MCF 10A (cell line): ENCODE measurements at regions not wholly inside any gene's neighbourhood (a gene's known extent, or its start where the extent isn't known, plus 50 kb on each side); places are given as distances from the start of the nearest gene placed in this dataset.

ENCODE experiments used
- BruUV-seq: library from RNA; stranded (reverse); fragments of 400-500 nt; replicated peaks from 2 replicates; lab custom pipeline; 2021; lab: Mats Ljungman, UMichigan
- CTCF ChIA-PET: fragments of 300-600 bp; sonication (Branson Sonifier 250); formaldehyde crosslinking; extraction: SDS; loops from one replicate; lab custom pipeline; 2021; ENCODE audit warnings: antibody characterized with exemption, inconsistent platforms; lab: Yijun Ruan, JAX
- POLR2A ChIA-PET: fragments of 300-600, 350-650 bp; sonication (Branson Sonifier 250); formaldehyde crosslinking; extraction: SDS; loops from one replicate; lab custom pipeline; 2020; ENCODE audit warnings: antibody characterized with exemption, inconsistent platforms; lab: Yijun Ruan, JAX
- DNase-seq: peaks from one replicate; pipeline ENCODE4 v3.0.0-alpha.2; 2018; ENCODE audit not compliant: unreplicated experiment
- H3K27ac Mint-ChIP-seq: one replicate; pipeline ENCODE4 v1.8.0; 2022; ENCODE audit warnings: mild to moderate bottlenecking, low read depth, mixed read lengths; ENCODE audit not compliant: unreplicated experiment
- H3K27me3 Mint-ChIP-seq: one replicate; pipeline ENCODE4 v1.8.0; 2022; ENCODE audit warnings: mixed read lengths; ENCODE audit not compliant: insufficient read depth, unreplicated experiment
- H3K36me3 Mint-ChIP-seq: one replicate; pipeline ENCODE4 v1.8.0; 2022; ENCODE audit warnings: mild to moderate bottlenecking, moderate library complexity, mixed read lengths; ENCODE audit not compliant: insufficient read depth, unreplicated experiment
- H3K4me1 Mint-ChIP-seq: one replicate; pipeline ENCODE4 v1.8.0; 2022; ENCODE audit warnings: mixed read lengths; ENCODE audit not compliant: insufficient read depth, unreplicated experiment
- H3K4me3 Mint-ChIP-seq: one replicate; pipeline ENCODE4 v1.8.0; 2022; ENCODE audit warnings: mild to moderate bottlenecking, moderate library complexity, mixed read lengths; ENCODE audit not compliant: unreplicated experiment
- H3K9me3 Mint-ChIP-seq: one replicate; pipeline ENCODE4 v1.8.0; 2022; ENCODE audit warnings: mixed read lengths; ENCODE audit not compliant: unreplicated experiment
- intact Hi-C: fragments of 100-400 bp; cut with micrococcal nuclease; formaldehyde crosslinking; loops from 2 replicates; pipeline ENCODE4 v1.14.1; 2022
- TF ChIP-seq, protein P1 (sequence below): fragments of 200-600 bp; IDR thresholded peaks from one replicate; pipeline ENCODE4 v1.8.0; 2022; ENCODE audit warnings: antibody characterized with exemption, mild to moderate bottlenecking; ENCODE audit not compliant: unreplicated experiment

DNA sequence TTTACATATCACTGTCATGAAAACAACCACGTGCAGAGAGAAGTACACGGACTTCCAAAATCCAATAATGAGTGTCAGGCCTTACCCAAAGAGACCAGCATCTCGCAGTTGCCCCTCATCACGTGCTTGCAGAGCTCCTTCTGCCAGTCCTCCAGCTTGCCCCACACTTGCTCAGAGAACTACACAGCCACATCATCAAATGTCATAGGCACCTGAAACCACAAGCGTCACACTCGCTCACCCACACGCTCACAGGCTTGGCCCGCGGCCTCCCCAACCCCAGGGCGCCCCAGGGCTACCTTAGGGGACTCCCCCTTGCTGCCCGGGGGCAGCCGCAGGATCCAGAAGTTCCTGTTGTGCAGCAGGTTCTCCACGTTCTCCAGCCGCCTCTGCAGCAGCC is 123.4 kb upstream of the ZNF746 start:
- Mint-ChIP-seq H3K9me3 (no peaks in the 10 kb centered on the region), H3K36me3 (peaks cover 69% of the 10 kb centered on the region), H3K4me1 (peaks cover 17% of the 10 kb centered on the region), H3K4me3 (no peak overlapping the region), H3K27ac (no peak overlapping the region), H3K27me3 (no peaks in the 10 kb centered on the region)
- no peak for DNase-seq
- ChIA-PET POLR2A (no interaction called here), CTCF (interaction anchor here (0.6 kb wide), 1 partner anchor 139 kb away, joined by 4 read pairs; no protein-coding TSS in a partner anchor)
- intact Hi-C loops: no loop called here
- TF ChIP-seq, protein P1, sequence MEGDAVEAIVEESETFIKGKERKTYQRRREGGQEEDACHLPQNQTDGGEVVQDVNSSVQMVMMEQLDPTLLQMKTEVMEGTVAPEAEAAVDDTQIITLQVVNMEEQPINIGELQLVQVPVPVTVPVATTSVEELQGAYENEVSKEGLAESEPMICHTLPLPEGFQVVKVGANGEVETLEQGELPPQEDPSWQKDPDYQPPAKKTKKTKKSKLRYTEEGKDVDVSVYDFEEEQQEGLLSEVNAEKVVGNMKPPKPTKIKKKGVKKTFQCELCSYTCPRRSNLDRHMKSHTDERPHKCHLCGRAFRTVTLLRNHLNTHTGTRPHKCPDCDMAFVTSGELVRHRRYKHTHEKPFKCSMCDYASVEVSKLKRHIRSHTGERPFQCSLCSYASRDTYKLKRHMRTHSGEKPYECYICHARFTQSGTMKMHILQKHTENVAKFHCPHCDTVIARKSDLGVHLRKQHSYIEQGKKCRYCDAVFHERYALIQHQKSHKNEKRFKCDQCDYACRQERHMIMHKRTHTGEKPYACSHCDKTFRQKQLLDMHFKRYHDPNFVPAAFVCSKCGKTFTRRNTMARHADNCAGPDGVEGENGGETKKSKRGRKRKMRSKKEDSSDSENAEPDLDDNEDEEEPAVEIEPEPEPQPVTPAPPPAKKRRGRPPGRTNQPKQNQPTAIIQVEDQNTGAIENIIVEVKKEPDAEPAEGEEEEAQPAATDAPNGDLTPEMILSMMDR: no peak
- BruUV-seq: no TSS peak

DNA sequence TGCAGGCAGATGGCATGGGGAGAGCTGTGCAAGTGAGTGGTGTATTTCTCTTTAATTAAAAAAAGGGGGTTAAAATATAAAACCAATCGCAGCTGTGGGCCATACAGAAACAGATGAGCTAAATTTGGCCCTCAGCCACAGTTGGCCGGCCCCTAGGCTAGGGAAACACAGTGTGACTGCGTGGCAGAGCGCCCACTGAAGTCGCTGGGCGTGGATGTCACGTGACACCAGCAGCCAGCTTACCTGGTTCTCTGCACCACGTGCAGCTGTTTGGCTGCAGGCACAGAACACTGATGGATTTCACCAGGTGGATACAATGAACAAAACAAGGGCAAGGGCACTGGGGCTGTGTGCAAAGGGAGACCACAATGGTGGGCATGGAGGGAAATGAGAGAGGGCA is 119.3 kb upstream of the ZNF746 start:
- intact Hi-C loops: no loop called here
- H3K4me3 Mint-ChIP-seq: no peak overlapping the region
- CTCF ChIA-PET: interaction anchor here (1.1 kb wide), 1 partner anchor 266 kb away, joined by 3 read pairs; no protein-coding TSS in a partner anchor

DNA sequence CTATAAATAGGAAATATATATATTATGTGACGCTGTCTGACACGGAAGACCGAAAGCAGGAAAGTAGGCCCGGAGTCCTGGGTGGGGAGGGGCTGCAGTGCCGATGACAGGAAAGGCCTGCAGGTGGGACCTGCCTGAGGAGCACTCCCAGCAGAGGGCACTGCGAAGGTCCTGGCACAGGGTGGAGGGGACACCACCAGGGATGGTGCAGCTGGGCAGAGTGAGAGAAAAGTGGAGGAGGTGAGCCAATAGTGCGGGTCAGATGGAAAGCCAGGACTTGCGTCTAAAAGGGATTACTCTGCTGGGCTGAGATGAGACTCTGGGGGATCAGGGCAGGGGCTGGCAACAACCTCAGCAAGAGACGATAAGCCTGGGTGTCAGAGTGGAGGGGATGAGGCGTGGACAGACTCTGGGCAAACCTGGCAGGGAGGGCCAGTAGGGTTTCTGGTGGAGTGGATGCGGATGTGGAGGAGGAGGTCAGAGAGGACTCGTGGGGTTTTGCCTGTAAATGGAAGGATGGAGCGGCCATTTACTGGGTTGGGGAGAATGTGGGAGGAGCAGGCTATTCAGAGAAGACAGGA is 118.2 kb upstream of the ZNF746 start:
- DNase-seq: no peak
- H3K4me3 Mint-ChIP-seq: no peak overlapping the region
- TF ChIP-seq, protein P1: no peak
- no peaks in the 10 kb centered on the region for H3K27me3 Mint-ChIP-seq
- POLR2A ChIA-PET: no interaction called here
- no TSS peak for BruUV-seq
- CTCF ChIA-PET: interaction anchor here (1.1 kb wide), 1 partner anchor 267 kb away, joined by 3 read pairs; no protein-coding TSS in a partner anchor
- H3K36me3 Mint-ChIP-seq: peaks cover 91% of the 10 kb centered on the region
- no peaks in the 10 kb centered on the region for H3K9me3 Mint-ChIP-seq
- H3K27ac Mint-ChIP-seq: no peak overlapping the region
- intact Hi-C loops: no loop called here
- H3K4me1 Mint-ChIP-seq: no peaks in the 10 kb centered on the region

More for the DNA sequence above, 119.3 kb upstream of the ZNF746 start:
- H3K36me3 Mint-ChIP-seq: peaks cover 91% of the 10 kb centered on the region
- BruUV-seq: no TSS peak
- peak overlapping the region; percentile 26 for H3K27ac Mint-ChIP-seq
- TF ChIP-seq, protein P1: no peak
- POLR2A ChIA-PET: no interaction called here
- H3K27me3 Mint-ChIP-seq: no peaks in the 10 kb centered on the region
- no peaks in the 10 kb centered on the region for H3K9me3 Mint-ChIP-seq
- H3K4me1 Mint-ChIP-seq: peaks cover 1% of the 10 kb centered on the region
- no peak for DNase-seq

DNA sequence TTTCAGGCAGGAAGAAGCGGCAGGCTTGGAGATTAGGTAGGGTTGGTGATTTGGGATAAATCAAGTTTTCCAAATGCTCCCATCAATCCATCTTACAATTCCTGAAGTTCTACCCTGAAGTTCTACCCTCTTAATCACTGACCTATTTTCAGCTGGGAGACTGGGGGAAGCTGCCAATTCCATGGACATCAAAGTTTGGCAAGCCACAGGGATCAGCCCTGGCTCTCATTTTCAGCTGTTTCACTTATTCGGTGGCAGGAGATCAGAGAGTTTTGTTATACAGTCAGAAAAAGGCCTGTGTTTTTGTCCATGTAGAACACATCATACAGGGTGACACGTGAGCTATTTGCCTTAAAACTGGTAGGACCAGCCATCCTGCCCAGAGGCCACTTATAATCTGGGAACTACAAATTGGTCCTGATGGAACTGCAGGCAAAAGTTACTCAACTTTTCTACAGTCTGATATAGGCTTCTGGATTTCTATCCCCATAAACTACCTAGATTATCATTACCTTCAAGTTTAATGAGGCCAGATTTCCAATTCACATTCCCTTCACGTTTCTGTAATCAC is 112.9 kb upstream of the ZNF746 start:
- POLR2A ChIA-PET: no interaction called here
- intact Hi-C loops: no loop called here
- no peak overlapping the region for H3K4me3 Mint-ChIP-seq
- H3K27me3 Mint-ChIP-seq: no peaks in the 10 kb centered on the region
- no peak for DNase-seq
- CTCF ChIA-PET: no interaction called here
- TF ChIP-seq, protein P1: no peak
- peaks cover 5% of the 10 kb centered on the region for H3K4me1 Mint-ChIP-seq
- H3K9me3 Mint-ChIP-seq: no peaks in the 10 kb centered on the region
- no peak overlapping the region for H3K27ac Mint-ChIP-seq
- peaks cover 57% of the 10 kb centered on the region for H3K36me3 Mint-ChIP-seq
- BruUV-seq: no TSS peak
